Endodermal cell (in vitro differentiated cells): ENCODE measurements at regions not wholly inside any gene's neighbourhood (a gene's known extent, or its start where the extent isn't known, plus 50 kb on each side); places are given as distances from the start of the nearest gene placed in this dataset.
"Not testable (repeated sequence)": the region's sequence is repeated elsewhere in the genome, so short reads cannot be mapped to it uniquely, and the experiment has no call there.

Source experiments
- DNase-seq: peaks from one replicate; pipeline ENCODE4 v3.0.0-alpha.2; 2017
- H3K27ac ChIP-seq: 2 replicates; pipeline ENCODE4 v1.5.1; 2013; ENCODE audit warnings: mild to moderate bottlenecking, low read depth, low read length, moderate library complexity
- H3K27me3 ChIP-seq: 2 replicates; pipeline ENCODE4 v1.6.1; 2013; ENCODE audit warnings: mild to moderate bottlenecking, low read length, moderate library complexity; ENCODE audit not compliant: insufficient read depth, control insufficient read depth, poor library complexity, severe bottlenecking
- H3K36me3 ChIP-seq: 2 replicates; pipeline ENCODE4 v1.7.0; 2013; ENCODE audit warnings: mild to moderate bottlenecking, low read length, moderate library complexity; ENCODE audit not compliant: control insufficient read depth, insufficient read depth
- H3K4me1 ChIP-seq: one replicate; pipeline ENCODE4 v1.7.0; 2013; ENCODE audit warnings: low read length; ENCODE audit not compliant: control insufficient read depth, insufficient read depth
- H3K4me3 ChIP-seq: 2 replicates; pipeline ENCODE4 v1.5.1; 2013; ENCODE audit warnings: mild to moderate bottlenecking, low read length, moderate library complexity
- H3K9ac ChIP-seq: 2 replicates; pipeline ENCODE4 v1.6.1; 2013; ENCODE audit warnings: mild to moderate bottlenecking, low read length, moderate library complexity; ENCODE audit not compliant: poor library complexity, severe bottlenecking; ENCODE audit errors: extremely low read depth
- H3K9me3 ChIP-seq: 2 replicates; pipeline ENCODE4 v1.6.1; 2013; ENCODE audit warnings: mild to moderate bottlenecking, low read length, moderate library complexity; ENCODE audit not compliant: control insufficient read depth
- H3K27ac Mint-ChIP-seq: 2 replicates; pipeline ENCODE4 v1.8.0; 2020; ENCODE audit warnings: mixed read lengths
- H3K27me3 Mint-ChIP-seq: 2 replicates; pipeline ENCODE4 v1.8.0; 2021; ENCODE audit warnings: mild to moderate bottlenecking, mixed read lengths; ENCODE audit not compliant: insufficient read depth
- H3K36me3 Mint-ChIP-seq: 2 replicates; pipeline ENCODE4 v1.8.0; 2020; ENCODE audit warnings: low read depth, mixed read lengths
- H3K4me1 Mint-ChIP-seq: 2 replicates; pipeline ENCODE4 v1.8.0; 2020; ENCODE audit warnings: mixed read lengths
- H3K4me3 Mint-ChIP-seq: 2 replicates; pipeline ENCODE4 v1.8.0; 2020; ENCODE audit warnings: mild to moderate bottlenecking, moderate library complexity, mixed read lengths
- H3K9me3 Mint-ChIP-seq: 2 replicates; pipeline ENCODE4 v1.8.0; 2020; ENCODE audit warnings: mild to moderate bottlenecking, mixed read lengths
- CTCF ChIP-seq: fragments of 200-600 bp; sonication (generic); conservative IDR thresholded peaks from 2 replicates; pipeline ENCODE4 v1.5.0; 2021; ENCODE audit warnings: antibody characterized with exemption, mild to moderate bottlenecking
- WGBS, 2 experiments: methylation state at CpG; one replicate each; pipeline versions ENCODE4 v1.1.5 to v1.1.7; 2013; ENCODE audit warnings: missing lambda C conversion rate in 2 of 2, mixed read lengths in 1 of 2; ENCODE audit not compliant: insufficient coverage in 1 of 2, insufficient read length in 1 of 2; 5-methylcytosine and 5-hydroxymethylcytosine counted together

- H3K4me1 ChIP-seq = no peaks in the 10 kb centered on the region
- Mint-ChIP-seq H3K4me3 (no peak overlapping the region), H3K36me3 (no peaks in the 10 kb centered on the region), H3K4me1 (no peaks in the 10 kb centered on the region), H3K27me3 (peaks cover 6% of the 10 kb centered on the region), H3K27ac (no peak overlapping the region), H3K9me3 (peaks cover 3% of the 10 kb centered on the region)
- DNase-seq = no peak
- H3K36me3 ChIP-seq = no peaks in the 10 kb centered on the region
- WGBS, 2 experiments = 46 to 57% methylated on average over 1 of the region's 1 CpG
- TF ChIP-seq CTCF = no peak
- no peak overlapping the region for H3K27ac ChIP-seq
- H3K27me3 ChIP-seq = no peaks in the 10 kb centered on the region
- no peaks in the 10 kb centered on the region for H3K9me3 ChIP-seq
- no peak overlapping the region for H3K4me3 ChIP-seq
- no peak overlapping the region for H3K9ac ChIP-seq
Measured at GRCh38 chr7:131681961-131682360, 125.5 kb upstream of the PODXL start.

GRCh38 chr7:131679071-131679470, 122.6 kb upstream of the PODXL start:
- 92 to 100% methylated on average over 3 to 7 of the region's 8 CpGs for WGBS, 2 experiments
- not testable (repeated sequence) for H3K27me3 ChIP-seq, H3K9me3 Mint-ChIP-seq

GRCh38 chr7:131676850-131677249, 120.4 kb upstream of the PODXL start:
- 91 to 100% methylated on average over 2 of the region's 2 CpGs for WGBS, 2 experiments
- not testable (repeated sequence) for H3K4me3 ChIP-seq, H3K4me3 Mint-ChIP-seq, H3K27ac ChIP-seq, H3K4me1 ChIP-seq, H3K9me3 ChIP-seq, H3K36me3 ChIP-seq, H3K9me3 Mint-ChIP-seq, H3K4me1 Mint-ChIP-seq, H3K9ac ChIP-seq, H3K36me3 Mint-ChIP-seq, H3K27ac Mint-ChIP-seq, H3K27me3 ChIP-seq, H3K27me3 Mint-ChIP-seq
- DNase-seq = peak; percentile 0

More at GRCh38 chr7:131679071-131679470, 122.6 kb upstream of the PODXL start:
- not testable (repeated sequence) for H3K4me3 ChIP-seq, H3K36me3 Mint-ChIP-seq, H3K9me3 ChIP-seq, H3K4me1 ChIP-seq, H3K27me3 Mint-ChIP-seq, H3K9ac ChIP-seq, H3K36me3 ChIP-seq, H3K4me1 Mint-ChIP-seq, H3K4me3 Mint-ChIP-seq, H3K27ac ChIP-seq, H3K27ac Mint-ChIP-seq
- peak; percentile 3 for DNase-seq

GRCh38 chr7:131674131-131674530, 117.7 kb upstream of the PODXL start:
- Mint-ChIP-seq H3K4me1 (peaks cover 8% of the 10 kb centered on the region), H3K27ac (no peak overlapping the region), H3K27me3 (peaks cover 1% of the 10 kb centered on the region), H3K9me3 (no peaks in the 10 kb centered on the region), H3K36me3 (no peaks in the 10 kb centered on the region), H3K4me3 (no peak overlapping the region)
- Histone ChIP-seq H3K9me3 (no peaks in the 10 kb centered on the region), H3K27me3 (no peaks in the 10 kb centered on the region), H3K27ac (no peak overlapping the region), H3K36me3 (no peaks in the 10 kb centered on the region), H3K4me1 (no peaks in the 10 kb centered on the region), H3K4me3 (no peak overlapping the region), H3K9ac (no peak overlapping the region)
- DNase-seq = no peak
- no peak for TF ChIP-seq CTCF
- WGBS, 2 experiments = 80 to 82% methylated on average over 2 to 3 of the region's 3 CpGs
